Osteoblast (primary cell): ENCODE measurements at regions not wholly inside any gene's neighbourhood (a gene's known extent, or its start where the extent isn't known, plus 50 kb on each side); places are given as distances from the start of the nearest gene placed in this dataset.

Experiments used
- DNase-seq: peaks from one replicate; pipeline ENCODE4 v3.0.0; 2011; ENCODE audit warnings: low spot score, mixed read lengths; ENCODE audit not compliant: insufficient read length; ENCODE audit errors: missing footprints
- H2AFZ ChIP-seq: 2 replicates; pipeline ENCODE4 v1.6.0; 2011; ENCODE audit warnings: mild to moderate bottlenecking, low read length
- H3K27ac ChIP-seq: 2 replicates; pipeline ENCODE4 v1.5.1; 2011; ENCODE audit warnings: mild to moderate bottlenecking, low read depth, low read length, moderate library complexity
- H3K27me3 ChIP-seq: 2 replicates; pipeline ENCODE4 v1.6.0; 2012; ENCODE audit warnings: mild to moderate bottlenecking, control low read depth, inconsistent platforms, low read length, moderate library complexity; ENCODE audit not compliant: insufficient read depth
- H3K36me3 ChIP-seq: 2 replicates; pipeline ENCODE4 v1.5.1; 2011; ENCODE audit warnings: mild to moderate bottlenecking, low read length, control low read depth, moderate library complexity; ENCODE audit not compliant: insufficient read depth
- H3K4me1 ChIP-seq: 2 replicates; pipeline ENCODE4 v1.5.1; 2011; ENCODE audit warnings: mild to moderate bottlenecking, low read length, control low read depth, moderate library complexity; ENCODE audit not compliant: insufficient read depth
- H3K4me2 ChIP-seq: 2 replicates; pipeline ENCODE4 v1.6.0; 2011; ENCODE audit warnings: mild to moderate bottlenecking, low read length; ENCODE audit not compliant: insufficient read depth
- H3K4me3 ChIP-seq: fragments of 200-600 bp; sonication (generic); 3 replicates; pipeline ENCODE4 v1.5.1; 2012; ENCODE audit warnings: mild to moderate bottlenecking, low read length, inconsistent platforms; ENCODE audit not compliant: insufficient read depth
- H3K79me2 ChIP-seq: 2 replicates; pipeline ENCODE4 v1.6.0; 2012; ENCODE audit warnings: mild to moderate bottlenecking, low read length, control low read depth, inconsistent platforms; ENCODE audit not compliant: insufficient read depth
- H3K9me3 ChIP-seq: 2 replicates; pipeline ENCODE4 v1.5.1; 2011; ENCODE audit warnings: low read depth, low read length, control low read depth
- H4K20me1 ChIP-seq: 2 replicates; pipeline ENCODE4 v1.6.0; 2012; ENCODE audit warnings: mild to moderate bottlenecking, low read length, control low read depth; ENCODE audit not compliant: insufficient read depth
- TF ChIP-seq, protein P1 (sequence below): IDR thresholded peaks from 2 replicates; pipeline ENCODE4 v1.5.1; 2011; ENCODE audit warnings: mild to moderate bottlenecking, low read depth, low read length, moderate library complexity; ENCODE audit errors: extremely low read depth

DNA sequence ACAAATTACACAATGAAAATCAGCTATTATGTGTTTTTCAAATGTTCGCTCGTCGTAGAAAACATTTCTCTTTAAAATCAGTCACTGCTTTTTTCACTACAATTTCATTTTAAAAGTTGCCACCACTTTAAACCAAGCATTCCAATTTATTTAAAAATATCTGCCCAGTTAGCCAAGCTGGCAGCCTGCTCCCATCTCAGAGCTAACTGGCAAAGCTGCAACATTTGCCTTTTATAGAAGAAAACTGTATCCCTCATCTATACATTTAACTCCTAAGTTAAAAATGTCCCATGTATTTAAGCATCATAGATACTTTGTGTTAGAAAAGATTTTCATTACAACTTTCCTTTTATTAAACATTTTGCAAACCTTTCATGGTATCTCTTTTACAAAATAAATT is 294.9 kb upstream of the ADAMTS16 start:
- no peak for DNase-seq
- Histone ChIP-seq H4K20me1 (no peaks in the 10 kb centered on the region), H3K27ac (no peak overlapping the region), H3K4me3 (no peak overlapping the region), H3K79me2 (no peaks in the 10 kb centered on the region), H2AFZ (no peak overlapping the region), H3K27me3 (no peaks in the 10 kb centered on the region), H3K36me3 (no peaks in the 10 kb centered on the region), H3K9me3 (no peaks in the 10 kb centered on the region), H3K4me1 (no peaks in the 10 kb centered on the region), H3K4me2 (no peak overlapping the region)
- TF ChIP-seq, protein P1, sequence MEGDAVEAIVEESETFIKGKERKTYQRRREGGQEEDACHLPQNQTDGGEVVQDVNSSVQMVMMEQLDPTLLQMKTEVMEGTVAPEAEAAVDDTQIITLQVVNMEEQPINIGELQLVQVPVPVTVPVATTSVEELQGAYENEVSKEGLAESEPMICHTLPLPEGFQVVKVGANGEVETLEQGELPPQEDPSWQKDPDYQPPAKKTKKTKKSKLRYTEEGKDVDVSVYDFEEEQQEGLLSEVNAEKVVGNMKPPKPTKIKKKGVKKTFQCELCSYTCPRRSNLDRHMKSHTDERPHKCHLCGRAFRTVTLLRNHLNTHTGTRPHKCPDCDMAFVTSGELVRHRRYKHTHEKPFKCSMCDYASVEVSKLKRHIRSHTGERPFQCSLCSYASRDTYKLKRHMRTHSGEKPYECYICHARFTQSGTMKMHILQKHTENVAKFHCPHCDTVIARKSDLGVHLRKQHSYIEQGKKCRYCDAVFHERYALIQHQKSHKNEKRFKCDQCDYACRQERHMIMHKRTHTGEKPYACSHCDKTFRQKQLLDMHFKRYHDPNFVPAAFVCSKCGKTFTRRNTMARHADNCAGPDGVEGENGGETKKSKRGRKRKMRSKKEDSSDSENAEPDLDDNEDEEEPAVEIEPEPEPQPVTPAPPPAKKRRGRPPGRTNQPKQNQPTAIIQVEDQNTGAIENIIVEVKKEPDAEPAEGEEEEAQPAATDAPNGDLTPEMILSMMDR: no peak

DNA sequence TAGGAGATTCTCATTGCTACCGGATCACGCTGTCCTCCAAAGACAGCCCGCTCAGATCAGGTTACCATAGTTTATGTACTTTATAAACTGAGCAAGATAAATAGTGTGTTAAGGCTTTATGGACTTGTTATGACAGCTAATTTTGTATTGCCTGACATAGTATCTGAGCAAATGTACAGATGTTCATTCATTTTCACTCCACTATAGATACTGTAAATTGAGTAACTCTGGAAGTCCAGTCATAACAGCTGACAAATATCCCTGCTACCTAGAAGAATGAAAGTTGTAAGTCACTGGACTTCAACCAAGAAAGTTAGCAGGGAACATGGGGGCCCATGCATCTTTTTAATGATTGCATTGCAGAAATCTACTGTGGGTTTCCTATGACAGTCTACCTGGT is 292.4 kb upstream of the ADAMTS16 start:
- Histone ChIP-seq H4K20me1 (no peaks in the 10 kb centered on the region), H3K27me3 (no peaks in the 10 kb centered on the region), H3K9me3 (no peaks in the 10 kb centered on the region), H2AFZ (no peak overlapping the region), H3K36me3 (no peaks in the 10 kb centered on the region), H3K27ac (no peak overlapping the region), H3K79me2 (no peaks in the 10 kb centered on the region), H3K4me3 (no peak overlapping the region), H3K4me2 (no peak overlapping the region), H3K4me1 (no peaks in the 10 kb centered on the region)
- DNase-seq: no peak
- TF ChIP-seq, protein P1: no peak

DNA sequence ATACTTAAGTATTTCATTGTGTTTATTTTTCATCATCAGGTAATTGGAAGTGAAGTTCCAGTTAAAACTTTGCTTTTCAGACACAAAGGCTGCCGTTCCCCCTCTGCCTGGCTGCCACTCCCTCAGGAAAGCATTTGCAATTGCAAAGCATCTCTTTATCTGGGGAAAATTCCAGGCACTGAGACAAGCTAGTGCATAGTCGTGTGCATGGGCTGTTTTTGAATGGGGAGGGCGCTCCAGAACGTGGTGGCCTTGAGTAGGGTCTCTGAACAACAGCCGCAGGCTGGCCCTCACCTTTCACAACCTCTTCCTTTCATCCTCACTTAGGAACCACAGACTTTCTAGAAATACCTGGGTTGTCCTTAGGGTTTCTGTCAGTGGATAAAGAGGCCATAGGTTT is 285.1 kb upstream of the ADAMTS16 start:
- no peak overlapping the region for H2AFZ ChIP-seq
- H3K9me3 ChIP-seq: no peaks in the 10 kb centered on the region
- H3K4me3 ChIP-seq: no peak overlapping the region
- no peaks in the 10 kb centered on the region for H3K79me2 ChIP-seq
- no peak overlapping the region for H3K27ac ChIP-seq
- TF ChIP-seq, protein P1: no peak
- H3K36me3 ChIP-seq: no peaks in the 10 kb centered on the region
- no peak for DNase-seq
- H3K4me1 ChIP-seq: no peaks in the 10 kb centered on the region
- H4K20me1 ChIP-seq: no peaks in the 10 kb centered on the region
- H3K27me3 ChIP-seq: no peaks in the 10 kb centered on the region
- no peak overlapping the region for H3K4me2 ChIP-seq

DNA sequence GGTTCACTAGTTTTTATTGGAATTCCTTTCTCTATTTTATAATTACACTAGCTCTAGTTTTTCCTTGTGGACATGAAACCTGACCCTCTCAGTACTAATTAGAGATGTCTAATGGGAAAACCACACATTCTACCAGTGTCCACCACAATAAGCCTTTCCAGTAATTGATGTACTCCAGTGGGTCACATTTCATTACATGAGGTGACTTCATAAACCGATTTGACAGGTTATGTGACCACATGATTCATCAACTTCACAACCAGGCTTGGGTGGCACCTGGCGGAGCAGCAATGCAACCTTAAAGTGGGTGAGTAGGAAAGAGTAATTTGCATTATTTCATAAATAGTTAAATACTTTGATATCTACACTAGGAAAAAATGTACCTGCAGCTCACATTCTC is 284.2 kb upstream of the ADAMTS16 start:
- H3K27me3 ChIP-seq: no peaks in the 10 kb centered on the region
- no peak overlapping the region for H3K27ac ChIP-seq
- no peak for DNase-seq
- no peaks in the 10 kb centered on the region for H3K36me3 ChIP-seq
- H3K9me3 ChIP-seq: no peaks in the 10 kb centered on the region
- no peak overlapping the region for H2AFZ ChIP-seq
- H3K4me2 ChIP-seq: no peak overlapping the region
- no peaks in the 10 kb centered on the region for H4K20me1 ChIP-seq
- H3K79me2 ChIP-seq: no peaks in the 10 kb centered on the region
- no peaks in the 10 kb centered on the region for H3K4me1 ChIP-seq
- TF ChIP-seq, protein P1: no peak
- no peak overlapping the region for H3K4me3 ChIP-seq
